ENCODE measurements at regions not wholly inside any gene's neighbourhood (a gene's known extent, or its start where the extent isn't known, plus 50 kb on each side); places are given as distances from the start of the nearest gene placed in this dataset.

- Histone ChIP-seq H3K27ac (ENCODE audit: extremely low read depth, low read depth, low read length) (no peak overlapping the region), H3K9ac (ENCODE audit: insufficient read depth in 1 of 2, low read depth in 2 of 2, low read length in 2 of 2) (no peak overlapping the region), H2AFZ (ENCODE audit: low read depth, low read length) (no peak overlapping the region), H3K9me1 (ENCODE audit: control insufficient read depth, insufficient read depth, low read length) (no peaks in the 10 kb centered on the region), H3K27me3 (ENCODE audit: control insufficient read depth in 2 of 2, insufficient read depth in 2 of 2, low read length in 2 of 2) (no peaks in the 10 kb centered on the region), H3K4me1 (replicated peaks in 1 of 2; ENCODE audit: control insufficient read depth in 2 of 2, insufficient read depth in 2 of 2, low read length in 2 of 2) (no peaks in the 10 kb centered on the region), H3K4me2 (ENCODE audit: insufficient read depth, low read length) (no peak overlapping the region), H3K9me3 (replicated peaks; ENCODE audit: control insufficient read depth, insufficient read depth, low read depth, low read length) (no peaks in the 10 kb centered on the region), H3K4me3 (no peak overlapping the region), H4K20me1 (replicated peaks; ENCODE audit: control insufficient read depth, insufficient read depth, low read length) (no peaks in the 10 kb centered on the region), H3K79me2 (ENCODE audit: control insufficient read depth, insufficient read depth, low read length) (no peaks in the 10 kb centered on the region), H3K36me3 (ENCODE audit: control insufficient read depth, insufficient read depth, low read length) (no peaks in the 10 kb centered on the region)
- ATAC-seq (no peak), DNase-seq (ENCODE audit: extremely low read depth in 1 of 4, low spot score in 3 of 4) (no peak), FAIRE-seq (no peak)
- CTCF ChIA-PET (ENCODE audit: low intra/inter-chr PET ratio): no interaction called here
- POLR2A ChIA-PET: interaction anchor here (1.1 kb wide), 1 partner anchor 8 kb away, joined by 3 read pairs; no protein-coding TSS in a partner anchor
- in situ Hi-C loops (cut with MboI) (no loop called here), intact Hi-C loops (cut with micrococcal nuclease) (no loop called here)
- BruUV-seq (replicated peaks): no TSS peak
- no peak for TF ChIP-seq BRF2 (IDR thresholded peaks at IDR 0.05; ENCODE audit: borderline replicate concordance, insufficient read depth, insufficient read length)
- no peak for TF ChIP-seq FOS (IDR thresholded peaks at IDR 0.05; ENCODE audit: extremely low read depth, insufficient read length)
- TF ChIP-seq PYGO2 (tag; IDR thresholded peaks at IDR 0.05): no peak
- no peak for TF ChIP-seq POLR2AphosphoS5 (IDR thresholded peaks at IDR 0.05; ENCODE audit: control insufficient read depth, insufficient read depth, low read depth, low read length)
- no peak for TF ChIP-seq MNT (conservative IDR thresholded peaks at IDR 0.05)
- TF ChIP-seq TEAD4 (IDR thresholded peaks at IDR 0.05; ENCODE audit: low read length): no peak
- no peak for TF ChIP-seq TEAD4 (CRISPR knock-in tag; IDR thresholded peaks at IDR 0.05; ENCODE audit: borderline replicate concordance)
- TF ChIP-seq EZH2 (IDR thresholded peaks at IDR 0.05; ENCODE audit: borderline replicate concordance, low read depth, low read length): no peak
- WGBS (ENCODE audit: insufficient coverage, low coverage, missing lambda C conversion rate): 0% methylated on average over 4 of the region's 4 CpGs
Measured at GRCh38 chr1:96587222-96587621, 134.4 kb upstream of the PTBP2 start.
